AG04450 (cell line): ENCODE measurements at regions not wholly inside any gene's neighbourhood (a gene's known extent, or its start where the extent isn't known, plus 50 kb on each side); places are given as distances from the start of the nearest gene placed in this dataset.
A peak's percentile ranks its signal among the peaks of the same experiment; 100 is the strongest.

ENCODE experiments used
- CTCF ChIA-PET: fragments of 300-600, 350-600 bp; formaldehyde crosslinking; extraction: SDS; loops from one replicate; lab custom pipeline; 2022; ENCODE audit warnings: antibody characterized with exemption, inconsistent platforms; lab: Charles Lee
- POLR2A ChIA-PET: fragments of 350-600 bp; formaldehyde crosslinking; extraction: SDS; loops from one replicate; lab custom pipeline; 2021; ENCODE audit warnings: antibody characterized with exemption, inconsistent platforms; lab: Yijun Ruan, JAX
- DNase-seq: peaks from one replicate; pipeline ENCODE4 v3.0.0-alpha.2; 2011; ENCODE audit warnings: low read depth, low spot score
- H3K27ac ChIP-seq: one replicate; pipeline ENCODE4 v1.5.1; 2012; ENCODE audit warnings: low read depth, low read length, control low read depth
- H3K27me3 ChIP-seq: one replicate; pipeline ENCODE4 v1.6.0; 2012; ENCODE audit warnings: low read length; ENCODE audit not compliant: control insufficient read depth, insufficient read depth
- H3K4me3 ChIP-seq: 2 replicates; pipeline ENCODE4 v1.5.1; 2011; ENCODE audit warnings: mild to moderate bottlenecking, low read depth, low read length, control low read depth
- H3K9me3 ChIP-seq: 2 replicates; pipeline ENCODE4 v1.5.1; 2012; ENCODE audit warnings: low read length; ENCODE audit not compliant: control insufficient read depth, insufficient read depth
- TF ChIP-seq, protein P1 (sequence below): IDR thresholded peaks from 2 replicates; pipeline ENCODE4 v1.5.1; 2011; ENCODE audit warnings: low read depth, low read length, control low read depth, inconsistent platforms

DNA sequence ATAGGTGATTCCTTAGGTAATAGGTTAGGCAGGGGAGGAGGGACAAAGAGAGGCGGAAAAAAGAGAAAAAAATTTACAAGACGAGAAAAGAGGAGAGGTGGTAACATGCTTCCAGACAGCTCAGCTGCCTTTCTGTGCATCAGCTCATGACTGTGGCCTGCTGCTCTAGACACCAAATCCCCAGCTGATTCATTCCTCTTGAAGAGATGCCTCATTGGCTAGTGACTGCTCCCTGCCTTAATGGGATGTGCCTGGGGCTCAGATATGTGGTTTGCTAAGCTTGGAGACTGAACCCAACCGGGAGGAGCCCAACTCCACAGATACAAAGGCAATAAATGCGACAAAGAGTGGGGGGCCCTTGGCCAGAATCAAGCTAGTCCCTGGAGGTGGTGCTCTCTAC lies 105.9 kb upstream of the FAM20A start:
- Histone ChIP-seq H3K27ac (no peak overlapping the region), H3K4me3 (no peak overlapping the region), H3K9me3 (no peaks in the 10 kb centered on the region), H3K27me3 (no peaks in the 10 kb centered on the region)
- ChIA-PET CTCF (interaction anchor here (0.7 to 1.5 kb wide), 3 partner anchors 65 to 529 kb away, joined by 4 to 6 read pairs (median 6); no protein-coding TSS in a partner anchor), POLR2A (interaction anchor here (1.5 kb wide), 1 partner anchor 9 kb away, joined by 4 read pairs; no protein-coding TSS in a partner anchor)
- TF ChIP-seq, protein P1, sequence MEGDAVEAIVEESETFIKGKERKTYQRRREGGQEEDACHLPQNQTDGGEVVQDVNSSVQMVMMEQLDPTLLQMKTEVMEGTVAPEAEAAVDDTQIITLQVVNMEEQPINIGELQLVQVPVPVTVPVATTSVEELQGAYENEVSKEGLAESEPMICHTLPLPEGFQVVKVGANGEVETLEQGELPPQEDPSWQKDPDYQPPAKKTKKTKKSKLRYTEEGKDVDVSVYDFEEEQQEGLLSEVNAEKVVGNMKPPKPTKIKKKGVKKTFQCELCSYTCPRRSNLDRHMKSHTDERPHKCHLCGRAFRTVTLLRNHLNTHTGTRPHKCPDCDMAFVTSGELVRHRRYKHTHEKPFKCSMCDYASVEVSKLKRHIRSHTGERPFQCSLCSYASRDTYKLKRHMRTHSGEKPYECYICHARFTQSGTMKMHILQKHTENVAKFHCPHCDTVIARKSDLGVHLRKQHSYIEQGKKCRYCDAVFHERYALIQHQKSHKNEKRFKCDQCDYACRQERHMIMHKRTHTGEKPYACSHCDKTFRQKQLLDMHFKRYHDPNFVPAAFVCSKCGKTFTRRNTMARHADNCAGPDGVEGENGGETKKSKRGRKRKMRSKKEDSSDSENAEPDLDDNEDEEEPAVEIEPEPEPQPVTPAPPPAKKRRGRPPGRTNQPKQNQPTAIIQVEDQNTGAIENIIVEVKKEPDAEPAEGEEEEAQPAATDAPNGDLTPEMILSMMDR = no peak
- DNase-seq = no peak

DNA sequence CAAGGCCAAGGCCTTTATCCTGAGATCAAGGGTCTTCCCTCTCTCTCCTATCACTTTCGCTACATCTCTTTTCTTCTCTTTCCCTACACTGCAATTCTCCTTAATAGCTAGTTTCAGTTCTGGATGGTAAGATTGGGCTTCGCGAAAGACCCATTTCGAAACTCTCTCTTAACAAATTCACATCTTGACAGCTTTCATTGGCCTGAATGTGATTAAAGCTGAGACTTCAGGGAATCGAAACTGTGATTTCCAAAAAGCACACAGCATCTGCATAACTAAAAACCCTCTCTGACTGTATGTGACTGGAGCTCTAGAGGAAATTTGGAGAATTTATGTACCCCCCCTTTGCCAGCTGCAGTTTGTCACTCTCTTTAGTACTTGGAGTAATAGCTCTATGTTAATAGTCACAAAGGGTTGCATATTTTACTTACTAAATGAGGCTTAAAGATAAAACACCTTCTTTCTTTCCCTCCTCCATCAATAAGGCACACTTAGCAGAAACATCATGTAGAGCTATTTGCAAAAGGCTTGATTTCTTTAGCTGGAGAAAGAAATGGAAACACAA lies 105.3 kb upstream of the FAM20A start:
- Histone ChIP-seq H3K27me3 (no peaks in the 10 kb centered on the region), H3K9me3 (no peaks in the 10 kb centered on the region), H3K4me3 (no peak overlapping the region), H3K27ac (no peak overlapping the region)
- CTCF ChIA-PET = interaction anchor here (1.5 kb wide), 1 partner anchor 66 kb away, joined by 4 read pairs; no protein-coding TSS in a partner anchor
- TF ChIP-seq, protein P1 = no peak
- POLR2A ChIA-PET = interaction anchor here (1.5 kb wide), 1 partner anchor 9 kb away, joined by 4 read pairs; no protein-coding TSS in a partner anchor
- no peak for DNase-seq

DNA sequence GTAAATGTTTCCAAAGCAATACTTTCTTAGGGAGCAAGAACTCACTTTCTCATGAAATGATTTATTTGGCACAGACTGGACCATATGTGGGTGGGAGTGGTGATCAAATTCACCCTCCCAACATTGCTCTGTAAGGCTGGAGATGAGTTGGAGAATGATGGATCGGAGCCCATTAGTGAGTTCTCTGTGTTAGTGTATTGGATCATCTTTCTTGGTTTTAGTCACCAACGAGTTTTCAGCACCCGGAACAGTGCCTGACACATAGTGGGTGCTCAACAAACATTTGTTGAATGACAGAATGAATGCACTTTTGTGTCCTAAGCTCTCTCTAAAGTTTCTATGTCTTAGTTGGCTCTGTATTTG lies 104.5 kb upstream of the FAM20A start:
- ChIA-PET POLR2A (interaction anchor here (1.5 kb wide), 1 partner anchor 8 kb away, joined by 4 read pairs; no protein-coding TSS in a partner anchor), CTCF (no interaction called here)
- Histone ChIP-seq H3K4me3 (no peak overlapping the region), H3K9me3 (no peaks in the 10 kb centered on the region), H3K27ac (no peak overlapping the region), H3K27me3 (no peaks in the 10 kb centered on the region)
- TF ChIP-seq, protein P1 = no peak
- DNase-seq = no peak

DNA sequence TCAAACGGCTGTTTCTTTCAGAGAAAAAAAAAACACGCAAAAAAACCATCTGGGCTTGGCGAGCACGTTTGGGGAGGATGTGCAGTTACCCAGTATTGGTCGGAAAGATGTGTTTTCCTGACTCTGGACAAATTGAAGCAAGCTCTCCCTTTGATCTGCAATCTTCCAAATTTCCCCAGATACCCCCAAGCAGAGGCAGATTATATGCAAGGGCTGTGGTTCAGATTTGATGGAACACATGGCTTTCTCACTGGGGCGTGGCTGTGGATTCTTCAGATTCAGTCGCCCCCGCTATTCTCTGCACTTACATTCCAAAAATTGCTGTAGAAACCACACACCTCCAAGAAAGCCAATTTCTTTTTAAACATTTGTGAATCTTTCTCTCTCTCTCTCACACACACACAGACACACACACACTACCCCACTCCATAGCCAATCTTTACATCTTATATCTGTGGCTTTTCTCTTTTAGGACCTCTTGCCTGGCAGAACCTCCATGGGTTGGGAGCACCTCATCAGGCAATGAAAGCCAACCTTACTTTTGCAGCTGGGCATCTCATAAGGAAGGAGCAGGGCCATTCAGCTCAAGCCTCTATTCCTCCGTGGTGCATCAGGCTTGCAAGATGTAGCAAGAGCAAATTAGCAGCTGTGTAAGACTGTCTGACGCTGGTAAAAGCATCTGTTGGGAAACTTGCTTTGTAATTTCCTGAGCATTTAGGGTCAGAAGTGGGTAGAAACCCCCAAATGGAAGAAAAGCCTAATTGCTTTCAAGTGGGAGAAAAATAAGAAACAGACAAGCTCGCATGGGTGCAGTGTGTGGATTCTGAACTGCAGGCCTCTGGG lies 103.9 kb upstream of the FAM20A start:
- Histone ChIP-seq H3K27me3 (no peaks in the 10 kb centered on the region), H3K27ac (peak overlapping the region; percentile 52), H3K9me3 (no peaks in the 10 kb centered on the region), H3K4me3 (no peak overlapping the region)
- no peak for DNase-seq
- CTCF ChIA-PET = no interaction called here
- POLR2A ChIA-PET = no interaction called here
- TF ChIP-seq, protein P1 = no peak

DNA sequence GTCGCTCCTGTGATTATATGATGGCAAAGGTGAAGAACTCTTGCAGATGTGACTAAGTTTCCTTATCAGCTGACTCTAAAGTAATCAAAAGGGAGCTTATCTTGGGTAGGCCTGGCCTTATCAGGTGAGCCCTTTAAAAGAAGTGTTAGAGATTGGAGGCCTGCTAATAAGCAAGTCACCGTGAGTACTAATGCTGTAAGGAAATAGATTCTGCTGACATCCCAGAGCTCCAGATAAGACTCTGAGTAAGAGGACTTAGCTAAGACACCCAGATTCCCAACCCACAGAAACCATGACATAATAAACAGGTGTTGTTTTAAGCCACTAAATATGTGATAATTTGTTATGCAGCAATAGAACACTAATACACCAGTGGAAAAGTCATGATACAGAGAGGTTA lies 99.9 kb upstream of the FAM20A start:
- H3K9me3 ChIP-seq = no peaks in the 10 kb centered on the region
- no peak overlapping the region for H3K27ac ChIP-seq
- CTCF ChIA-PET = interaction anchor here (0.6 kb wide), 1 partner anchor 23 kb away, joined by 3 read pairs; no protein-coding TSS in a partner anchor
- peaks cover 2% of the 10 kb centered on the region for H3K27me3 ChIP-seq
- POLR2A ChIA-PET = no interaction called here
- TF ChIP-seq, protein P1 = no peak
- DNase-seq = no peak
- H3K4me3 ChIP-seq = no peak overlapping the region
